LoVo (cell line): ENCODE measurements at regions not wholly inside any gene's neighbourhood (a gene's known extent, or its start where the extent isn't known, plus 50 kb on each side); places are given as distances from the start of the nearest gene placed in this dataset.

Experiments
- DNase-seq: peaks from one replicate; pipeline ENCODE4 v3.0.0-alpha.2; 2016; ENCODE audit warnings: low spot score

GRCh38 chr5:180411948-180412347 is 58.8 kb upstream of the GFPT2 start:
- DNase-seq: no peak

- no peak for DNase-seq
Measured at GRCh38 chr5:180414176-180414575, 61.0 kb upstream of the GFPT2 start.

GRCh38 chr5:180421672-180422071 is 68.5 kb upstream of the GFPT2 start:
- no peak for DNase-seq

GRCh38 chr5:180423133-180423532 is 70.0 kb upstream of the GFPT2 start:
- DNase-seq: no peak

GRCh38 chr5:180423598-180423997 is 70.5 kb upstream of the GFPT2 start:
- DNase-seq: no peak

GRCh38 chr5:180424094-180424493 is 70.1 kb upstream of the CNOT6 start:
- no peak for DNase-seq

GRCh38 chr5:180428598-180428997 is 65.6 kb upstream of the CNOT6 start:
- no peak for DNase-seq

- no peak for DNase-seq
Measured at GRCh38 chr5:180431932-180432331, 62.2 kb upstream of the CNOT6 start.

- DNase-seq: no peak
Measured at GRCh38 chr5:180433032-180433422, 61.2 kb upstream of the CNOT6 start.

- DNase-seq: no peak
Measured at GRCh38 chr5:180435594-180435993, 58.6 kb upstream of the CNOT6 start.

- no peak for DNase-seq
Measured at GRCh38 chr5:180436275-180436674, 57.9 kb upstream of the CNOT6 start.

GRCh38 chr5:180436936-180437335 is 57.2 kb upstream of the CNOT6 start:
- DNase-seq: no peak

GRCh38 chr5:180437336-180437735 is 56.8 kb upstream of the CNOT6 start:
- DNase-seq: no peak

GRCh38 chr5:180438785-180439780 is 55.1 kb upstream of the CNOT6 start:
- no peak for DNase-seq

- no peak for DNase-seq
Measured at GRCh38 chr5:180439911-180440769, 54.0 kb upstream of the CNOT6 start.

GRCh38 chr5:180441564-180442051 is 52.6 kb upstream of the CNOT6 start:
- peak; percentile 44 for DNase-seq
